ENCODE measurements at regions not wholly inside any gene's neighbourhood (a gene's known extent, or its start where the extent isn't known, plus 50 kb on each side); places are given as distances from the start of the nearest gene placed in this dataset.

DNA sequence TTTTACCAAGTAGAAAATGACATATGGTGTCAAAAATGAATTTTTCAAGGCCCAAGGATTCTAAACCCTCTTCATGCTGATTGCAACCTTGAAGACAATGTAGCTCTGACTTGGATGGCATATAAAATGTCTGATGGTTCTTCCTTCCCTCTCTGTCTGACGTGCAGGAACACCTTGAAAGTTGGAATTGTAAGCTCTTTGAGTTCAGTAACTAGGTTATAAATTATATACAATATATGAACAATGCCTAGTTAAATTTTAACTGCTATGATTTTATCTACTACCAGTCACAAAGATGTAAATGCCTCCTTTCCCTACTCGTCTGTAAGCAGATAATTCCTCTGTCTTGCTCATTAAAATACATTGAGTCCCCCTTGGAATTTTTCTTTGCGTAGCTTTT lies 89.5 kb upstream of the TMEM17 start:
- DNase-seq, result no peak

DNA sequence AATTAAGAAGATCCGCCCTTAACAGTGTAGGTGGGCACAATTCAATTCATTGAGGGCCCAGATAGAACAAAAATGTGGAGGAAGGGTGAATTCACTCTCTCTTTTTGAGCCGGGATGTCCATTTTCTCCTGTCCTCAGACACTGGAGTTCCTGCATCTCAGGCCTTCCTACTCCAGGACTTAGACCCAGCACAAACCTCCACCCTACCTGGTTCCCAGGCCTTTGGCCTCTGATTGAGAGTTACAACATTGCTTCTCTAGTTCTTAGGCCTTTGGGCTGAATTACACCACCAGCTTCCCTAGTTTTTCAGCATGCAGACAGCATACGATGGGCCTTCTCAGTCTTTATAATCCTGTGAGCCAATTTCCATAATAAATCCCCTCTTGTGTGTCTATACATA lies 87.8 kb upstream of the TMEM17 start:
- no peak for DNase-seq

DNA sequence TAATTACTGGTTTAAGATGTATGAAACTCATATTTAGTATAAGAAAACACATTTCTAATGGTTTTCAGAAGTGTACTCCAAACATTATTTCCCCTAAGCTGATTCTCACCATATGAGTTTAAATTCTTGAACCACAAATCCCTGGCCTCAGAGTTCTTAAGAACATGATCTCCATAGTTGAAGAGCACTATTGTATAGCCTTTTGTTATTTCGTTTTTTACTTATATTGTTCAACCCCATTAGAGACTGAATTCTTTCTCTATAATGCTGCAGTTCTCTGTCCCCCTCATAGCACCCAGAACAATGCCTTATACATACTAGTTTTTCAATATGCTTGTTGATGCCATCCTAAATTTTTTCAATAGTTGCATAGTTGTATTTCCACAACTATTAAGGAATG lies 85.5 kb upstream of the TMEM17 start:
- DNase-seq, result no peak

DNA sequence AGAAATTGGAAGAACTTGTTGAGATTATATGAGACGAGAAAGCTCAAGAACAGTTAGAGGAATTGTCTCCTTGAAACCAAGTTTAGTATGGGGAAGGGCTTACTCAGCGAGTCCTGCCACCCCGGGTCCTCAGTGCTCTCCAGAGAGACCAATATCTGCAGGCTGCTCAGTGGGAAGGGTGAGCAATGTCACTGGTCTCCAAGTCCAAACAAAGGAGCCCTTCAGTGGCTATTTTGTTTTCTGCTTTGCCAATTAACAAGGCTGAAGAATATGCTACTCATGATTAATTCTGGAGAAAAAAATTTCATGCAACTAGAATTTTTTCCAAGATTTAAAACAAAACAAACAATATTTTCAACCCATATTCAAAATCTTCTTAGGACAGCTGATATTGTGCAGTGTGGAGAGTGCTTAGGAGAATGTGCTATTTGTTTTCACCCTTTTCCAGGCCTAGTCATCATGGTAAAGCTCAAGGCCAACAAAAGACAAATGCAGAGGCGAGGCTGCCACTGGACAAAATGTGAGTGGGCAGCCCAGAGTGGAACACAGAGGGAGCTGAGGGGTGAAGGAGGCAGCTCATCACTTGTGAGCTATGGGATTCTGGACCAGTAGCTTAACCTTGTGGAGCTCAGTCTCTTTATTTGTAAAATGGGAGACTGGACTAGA lies 83.8 kb upstream of the TMEM17 start:
- DNase-seq, result no peak

DNA sequence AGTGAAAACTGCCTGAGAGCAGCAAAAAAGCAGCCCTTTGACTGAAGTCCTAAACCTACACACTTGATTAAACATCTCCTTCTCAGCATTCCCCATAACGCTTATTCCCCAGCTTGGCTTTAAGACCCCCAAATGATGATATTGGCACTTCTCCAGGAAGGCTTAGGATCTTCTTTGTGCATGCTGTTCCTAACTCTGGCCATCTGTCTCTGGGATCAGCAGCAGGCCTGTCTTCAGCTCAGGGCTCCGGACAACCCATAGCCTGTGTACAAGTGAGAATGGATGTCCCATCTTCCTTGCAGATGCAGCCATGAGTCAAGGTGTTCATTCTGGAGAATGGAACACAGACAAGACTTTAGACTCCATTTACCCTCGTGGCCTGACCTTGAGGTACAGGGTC lies 81.6 kb upstream of the TMEM17 start:
- DNase-seq, result no peak

DNA sequence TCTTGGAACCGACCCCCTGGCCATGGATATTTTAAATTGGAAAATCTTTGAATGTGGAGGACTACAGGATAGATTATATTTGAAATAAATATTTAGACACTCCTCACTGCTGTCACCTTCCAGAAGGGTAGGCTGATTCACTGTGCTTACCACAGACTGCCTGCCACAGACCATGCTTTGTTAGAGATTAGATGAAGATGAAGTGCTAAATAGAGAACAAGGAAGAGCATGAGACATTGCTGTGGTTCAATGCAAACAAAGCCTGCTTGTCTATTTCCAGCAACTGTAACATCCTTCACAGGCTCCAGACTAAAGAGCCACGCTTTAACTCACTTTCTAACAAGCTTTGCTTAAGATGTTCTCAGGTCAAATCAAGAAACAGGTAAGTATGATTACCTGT lies 81.0 kb upstream of the TMEM17 start:
- DNase-seq, result no peak

DNA sequence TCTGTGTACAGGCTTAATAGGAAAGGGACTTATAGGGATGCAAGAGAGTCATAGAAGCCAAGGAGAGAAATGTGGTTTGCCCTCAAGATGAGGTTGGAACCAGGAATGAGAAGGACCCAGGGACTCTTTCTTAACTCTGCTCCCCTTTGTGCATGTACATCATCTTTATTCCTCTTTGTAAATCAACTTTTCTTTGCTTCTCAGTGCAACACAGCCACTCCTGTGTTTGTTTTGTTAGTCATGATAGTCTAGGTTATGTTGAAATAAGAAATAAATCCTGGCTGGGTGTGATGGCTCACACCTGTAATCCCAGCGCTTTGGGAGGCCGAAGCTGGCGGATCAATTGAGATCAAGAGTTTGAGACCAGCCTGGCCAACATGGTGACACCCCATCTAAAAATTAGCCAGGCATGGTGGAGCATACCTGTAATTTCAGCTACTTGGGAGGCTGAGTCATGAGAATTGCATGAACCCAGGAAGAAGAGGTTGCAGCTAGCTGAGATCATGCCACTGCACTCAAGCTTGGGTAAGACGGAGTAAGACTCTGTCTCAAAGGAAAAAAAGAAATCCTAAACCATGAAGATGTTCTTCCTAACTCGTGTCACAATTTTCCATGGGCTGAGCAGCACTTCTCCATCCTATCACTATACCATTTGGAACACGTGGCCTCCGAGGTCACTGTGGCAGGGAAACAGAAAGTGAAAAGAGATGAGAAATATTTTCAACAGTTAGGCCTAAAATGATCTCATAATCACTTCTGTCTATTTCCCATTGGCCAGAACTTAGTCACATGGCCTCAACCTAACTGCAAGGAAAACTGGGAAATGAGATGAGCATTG lies 73.0 kb upstream of the TMEM17 start:
- DNase-seq, result peak; percentile 16 to 58 (median 16)

DNA sequence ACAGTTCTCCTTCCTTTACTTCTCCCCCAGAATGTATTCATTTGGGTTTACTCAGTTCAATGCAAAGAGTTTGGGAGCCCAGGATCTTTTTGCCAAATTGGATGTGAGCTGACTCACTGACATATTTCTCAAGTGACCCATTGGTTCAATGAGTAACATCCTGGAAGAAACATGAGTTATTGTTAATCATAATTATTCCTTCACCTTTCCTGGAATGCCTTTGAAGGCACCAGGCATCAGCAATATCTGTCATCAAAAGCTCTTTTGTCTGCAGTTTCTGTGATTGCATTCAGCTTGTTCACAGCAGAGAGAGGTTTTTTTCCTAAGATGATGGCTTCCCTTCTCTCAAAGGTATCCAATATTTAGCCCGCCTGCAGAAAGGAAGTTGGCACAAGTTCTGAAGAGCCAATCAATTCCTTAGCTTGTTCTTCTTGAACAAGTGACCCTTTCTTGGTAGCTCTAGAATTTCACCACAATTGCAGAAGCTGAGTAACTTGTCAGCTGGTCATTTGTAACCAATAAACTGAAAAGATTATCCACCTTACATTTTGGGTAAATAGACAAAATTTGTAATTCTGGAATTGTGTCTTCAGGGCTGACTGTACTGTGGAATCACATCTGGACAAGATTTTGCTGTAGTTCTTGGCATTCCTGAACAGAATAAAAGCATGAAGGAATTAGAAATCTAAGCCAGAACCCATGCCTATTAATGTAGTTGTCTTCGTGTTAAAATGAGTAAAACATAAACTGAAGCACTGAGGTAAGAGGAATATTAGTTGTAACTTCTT lies 72.2 kb upstream of the TMEM17 start:
- DNase-seq, result no peak

DNA sequence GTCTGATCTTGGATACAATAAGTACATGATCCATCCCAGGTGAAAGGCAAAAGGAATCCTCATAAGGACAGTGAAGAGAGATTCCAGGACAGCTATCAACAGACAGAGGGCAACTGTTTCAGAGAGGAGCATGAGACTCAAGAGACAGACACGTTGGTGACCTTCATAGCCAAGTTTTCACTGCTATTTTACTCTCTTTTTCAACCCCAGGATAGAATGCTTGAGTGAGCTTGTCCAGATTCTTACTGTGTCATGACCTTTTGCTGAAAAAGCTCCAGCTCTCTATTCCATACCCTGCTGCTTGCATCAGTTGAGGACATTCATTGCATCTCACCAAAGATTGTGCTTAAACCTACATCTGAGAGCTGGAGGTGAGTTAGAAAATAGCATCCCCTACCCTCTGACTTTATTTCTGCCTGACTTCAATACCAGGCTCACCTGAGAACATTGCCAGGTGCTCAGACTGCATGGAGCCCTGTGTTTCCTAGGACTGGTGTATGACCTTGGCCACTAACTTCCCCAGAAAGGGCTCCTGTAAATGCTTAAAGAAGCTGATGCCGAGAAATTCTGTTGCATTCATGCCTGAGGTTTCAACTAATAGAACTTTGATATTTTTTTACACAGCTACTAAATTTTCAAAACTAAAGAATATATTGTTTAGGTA lies 70.4 kb upstream of the TMEM17 start:
- no peak for DNase-seq

DNA sequence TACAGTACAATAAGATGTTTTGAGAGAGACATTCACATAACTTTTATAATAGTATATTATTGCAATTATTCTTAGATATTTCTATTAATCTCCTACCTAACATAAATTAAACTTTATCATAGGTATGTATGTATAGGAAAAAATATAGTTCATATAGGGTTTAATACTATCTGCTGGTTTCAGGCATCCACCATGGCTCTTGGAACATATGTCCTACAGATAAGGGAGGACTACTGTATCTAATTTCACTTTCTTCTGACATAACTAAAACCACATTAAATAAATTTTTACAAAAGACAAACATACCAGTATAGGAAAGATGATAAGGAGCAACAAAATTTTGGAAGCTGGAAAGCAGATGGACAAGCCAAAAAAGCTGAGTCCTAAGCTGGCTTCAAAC lies 67.9 kb upstream of the TMEM17 start:
- no peak for DNase-seq

DNA sequence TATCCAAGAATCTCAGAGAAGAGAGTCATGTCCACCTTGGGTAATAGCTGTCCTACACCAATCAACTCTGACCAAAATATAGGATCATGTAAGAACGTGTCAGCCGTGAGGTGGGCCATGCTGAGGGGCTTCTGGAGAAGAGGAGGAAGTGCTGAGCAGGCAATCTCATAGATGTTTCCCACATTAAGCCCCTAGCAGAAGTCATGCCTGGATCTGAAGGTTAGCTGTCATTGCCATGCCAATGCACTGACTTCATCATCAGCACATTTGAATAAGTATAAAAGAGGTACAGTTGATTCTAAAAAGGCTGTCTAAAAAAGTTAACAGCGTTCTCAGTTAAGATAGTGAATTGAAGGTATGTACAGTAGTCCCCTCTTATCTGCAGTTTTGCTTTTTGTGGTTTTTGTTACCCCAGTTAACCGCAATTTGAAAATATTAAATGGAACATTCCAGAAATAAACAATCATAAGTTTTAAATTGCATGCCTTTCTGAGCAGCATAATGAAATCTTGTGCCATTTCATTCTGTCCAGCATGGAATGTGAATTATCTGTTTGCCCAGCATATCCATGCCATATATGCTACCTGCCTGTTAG lies 67.2 kb upstream of the TMEM17 start:
- DNase-seq, result no peak

DNA sequence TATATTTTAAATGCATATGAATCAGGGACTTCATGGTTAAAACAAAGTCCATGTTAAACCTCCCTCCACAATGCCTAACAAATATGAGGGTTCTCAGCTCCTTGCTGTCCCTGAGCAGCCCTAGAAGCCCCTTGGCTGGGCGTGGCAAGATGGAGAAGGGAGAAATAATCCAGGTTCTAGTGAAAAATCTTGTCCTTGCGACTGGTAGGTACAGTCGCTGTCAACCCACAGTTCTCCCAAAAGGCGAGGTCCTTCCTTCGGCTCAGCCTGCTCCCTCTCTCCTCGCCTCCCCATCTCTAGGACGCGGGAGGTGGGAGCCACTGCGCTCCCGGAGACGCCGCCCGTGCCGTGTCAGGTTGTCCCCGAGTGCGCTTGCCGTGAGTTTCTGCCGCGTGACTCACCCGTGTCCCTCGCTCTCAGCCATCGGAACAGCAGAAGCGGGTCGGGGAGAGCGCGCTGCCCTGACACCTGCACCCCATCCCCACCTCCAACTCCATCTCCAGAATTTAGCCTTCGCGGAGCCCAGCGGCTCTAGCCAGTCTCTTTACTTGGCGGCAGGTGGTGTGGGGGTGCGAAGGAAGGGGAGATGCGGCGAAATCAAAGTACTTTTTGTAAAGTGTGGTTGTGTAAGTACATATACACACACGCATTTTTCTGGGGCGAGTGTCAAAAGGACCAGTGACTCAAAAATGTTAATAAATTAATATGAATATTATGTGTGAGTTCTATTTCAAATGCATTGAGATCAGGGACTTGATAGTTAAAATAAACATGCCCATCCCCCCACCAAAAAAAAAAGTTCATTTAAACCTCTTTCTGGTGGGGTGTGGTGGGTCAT lies 65.1 kb upstream of the TMEM17 start:
- peak in 1 of 3 donors; percentile 2 for DNase-seq

DNA sequence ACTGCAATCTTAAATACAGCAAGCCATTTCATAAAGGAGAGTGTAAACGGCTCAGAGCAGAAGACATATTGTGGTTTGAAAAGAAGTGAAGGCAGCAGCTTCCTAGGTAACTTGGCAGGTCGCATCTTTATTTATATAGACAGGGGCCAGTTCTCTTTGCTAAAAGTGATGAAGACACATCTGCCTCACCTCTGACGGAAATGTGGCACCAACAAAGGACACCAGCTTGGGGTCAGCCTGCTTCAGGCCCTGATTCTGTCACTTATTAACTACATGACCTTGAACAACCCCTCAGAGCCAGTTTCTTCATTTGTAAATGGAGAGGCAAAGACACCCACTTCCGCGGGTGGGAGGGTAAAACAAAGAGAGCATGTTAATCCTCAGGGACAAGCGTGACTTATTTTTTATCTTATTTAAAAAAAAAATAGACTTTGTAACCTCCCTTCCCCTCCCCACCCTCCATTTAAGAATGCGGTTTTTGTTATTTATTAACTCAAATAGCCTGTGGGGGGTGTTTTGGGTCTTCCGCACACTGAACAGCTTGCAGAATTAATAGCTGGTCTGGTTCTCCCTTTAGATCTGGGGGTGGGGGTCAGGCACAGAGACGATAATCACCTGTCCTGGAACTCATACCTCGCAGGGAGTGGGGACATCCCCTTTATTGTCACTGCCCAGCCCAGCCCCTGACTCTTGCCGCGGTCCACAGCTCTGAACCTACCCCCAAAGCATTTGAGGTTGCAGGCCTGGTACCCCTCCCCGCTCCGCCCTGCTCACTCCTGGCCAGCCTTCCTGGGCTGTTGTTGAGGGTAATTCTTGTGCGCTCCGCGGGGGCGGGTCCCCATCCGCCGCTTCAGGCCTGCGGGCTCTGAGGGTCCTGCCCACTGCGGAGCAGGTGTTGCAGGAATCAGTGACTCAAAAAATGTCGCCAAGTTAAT lies 64.2 kb upstream of the TMEM17 start:
- DNase-seq, result no peak

DNA sequence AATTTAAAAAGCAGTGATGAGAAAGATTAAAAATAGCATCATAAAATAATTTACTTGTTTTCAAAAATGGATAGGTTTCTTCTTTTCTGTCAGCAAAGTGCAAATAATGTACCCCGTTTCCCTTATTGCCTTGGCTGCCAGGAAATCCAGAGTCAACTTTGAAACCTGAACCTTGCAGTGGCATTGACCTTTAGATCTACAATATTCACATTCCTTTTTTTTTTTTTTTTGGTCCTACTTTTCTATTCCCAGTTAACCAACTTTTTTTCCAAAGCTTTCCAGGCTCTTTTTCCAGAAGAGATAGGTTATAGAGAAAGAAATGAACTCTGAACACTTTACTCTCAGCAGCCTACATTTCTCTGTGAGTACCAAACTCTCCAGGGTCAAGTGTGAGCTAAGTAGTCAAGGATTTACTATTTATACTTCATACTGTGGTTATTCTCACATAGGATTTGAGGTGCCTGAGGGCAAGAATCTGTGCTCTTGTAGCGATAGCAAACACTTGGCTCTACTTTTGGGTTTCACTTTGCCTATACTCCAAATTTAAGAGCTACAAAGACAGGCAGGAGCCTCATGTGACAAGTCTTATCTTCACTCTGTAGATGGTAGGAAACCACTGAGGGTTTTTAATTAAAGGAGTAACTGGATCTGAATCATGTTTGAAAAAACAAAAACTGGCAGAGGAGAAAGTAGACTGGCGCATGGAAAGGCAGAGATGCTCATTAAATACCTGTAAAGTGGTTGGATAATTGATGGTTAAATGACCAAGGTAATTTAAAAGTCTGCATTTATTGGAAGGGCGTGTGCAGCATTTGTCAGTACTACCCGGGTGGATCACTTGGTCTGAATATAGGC lies 63.2 kb upstream of the TMEM17 start:
- DNase-seq, result no peak

DNA sequence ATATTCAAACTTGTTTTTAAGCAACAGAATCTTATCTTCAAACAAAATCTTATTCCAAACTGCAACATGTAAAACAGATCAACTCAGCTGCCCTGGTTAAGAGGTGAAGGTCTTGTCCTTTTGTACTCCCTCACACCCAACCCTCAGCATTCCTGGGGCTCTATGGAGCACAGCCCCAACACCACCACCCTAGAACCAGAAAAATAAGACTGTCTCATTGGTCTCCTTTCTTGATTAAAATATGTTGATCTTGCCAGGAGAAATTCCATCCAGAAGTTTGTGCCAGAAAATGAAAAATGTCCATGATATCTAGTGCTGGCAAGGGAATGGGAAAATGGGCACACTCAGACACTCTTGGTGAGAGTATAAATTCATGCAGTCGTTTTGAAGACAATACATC lies 62.1 kb upstream of the TMEM17 start:
- no peak for DNase-seq

DNA sequence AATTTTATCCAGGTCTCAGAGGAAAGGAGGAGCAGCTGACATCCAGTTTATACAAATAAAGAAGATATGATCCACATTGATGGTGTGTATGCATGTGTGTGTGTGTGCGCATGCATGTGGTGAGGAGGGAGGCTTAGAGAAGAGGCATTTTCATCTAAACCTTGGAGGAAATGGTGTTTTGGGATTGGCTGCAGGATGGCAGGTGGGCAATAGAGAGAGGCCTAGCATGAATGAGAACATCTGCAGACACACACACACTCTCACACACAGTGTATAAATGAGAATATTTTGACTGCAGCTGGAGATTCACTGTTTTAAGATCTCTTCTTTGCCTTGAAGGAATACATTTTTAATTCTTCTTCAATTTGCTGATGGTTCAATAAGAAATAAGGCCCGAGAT lies 61.7 kb upstream of the TMEM17 start:
- DNase-seq, result no peak

DNA sequence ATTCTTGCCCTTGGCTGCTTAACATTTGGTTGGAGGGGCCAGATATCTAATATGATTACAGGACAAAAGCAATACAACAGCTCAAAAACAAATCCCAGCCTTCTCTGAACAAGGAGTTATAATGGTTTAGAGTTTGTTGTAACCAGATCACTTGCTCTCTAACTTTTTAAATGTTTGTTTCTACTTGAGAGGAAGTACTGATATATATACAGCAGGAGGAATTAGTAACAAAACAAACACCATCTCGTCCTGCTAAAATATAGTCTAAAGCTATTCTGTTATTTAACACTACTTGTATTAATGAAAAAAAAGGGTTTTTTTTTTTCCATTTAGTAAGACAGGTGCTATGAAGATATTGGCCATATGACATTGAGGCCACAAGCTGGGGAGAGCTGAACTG lies 60.9 kb upstream of the TMEM17 start:
- no peak for DNase-seq

DNA sequence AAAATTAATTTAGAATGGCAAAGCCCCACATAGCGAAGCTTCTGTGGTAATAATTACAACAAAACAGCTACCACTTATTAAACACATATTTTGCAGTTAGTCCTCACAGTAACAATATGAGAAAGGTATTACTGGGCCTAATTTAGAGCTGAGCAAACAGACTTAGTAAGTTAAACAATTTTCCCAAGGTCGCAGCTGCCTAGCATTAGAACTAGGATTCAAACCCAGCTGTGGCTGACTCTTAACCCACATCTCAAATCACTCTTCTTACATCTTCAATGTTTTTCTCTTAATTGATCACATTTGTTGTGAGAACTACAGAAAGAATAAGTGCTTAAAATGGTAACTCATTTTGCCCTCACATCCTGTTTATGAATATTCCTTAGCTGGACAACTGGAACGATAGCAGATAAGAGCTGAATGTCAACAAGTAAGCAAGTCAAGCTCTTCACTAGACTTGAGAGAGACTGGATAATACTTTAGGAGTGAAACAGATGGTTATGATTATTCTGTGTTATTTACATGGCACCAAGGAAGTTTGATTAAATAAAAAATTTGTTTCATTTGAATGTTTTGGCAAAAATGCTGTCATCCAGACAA lies 59.4 kb upstream of the TMEM17 start:
- DNase-seq, result no peak

All from suppressor macrophage treated with lipopolysaccharide for 1 hour (primary cell).